ENCODE measurements at regions not wholly inside any gene's neighbourhood (a gene's known extent, or its start where the extent isn't known, plus 50 kb on each side); places are given as distances from the start of the nearest gene placed in this dataset.

- DNase-seq (ENCODE audit: low read depth), result no peak
- no peak overlapping the region for H3K4me3 ChIP-seq (ENCODE audit: low read depth, low read length)
- no peak for TF ChIP-seq CTCF (IDR thresholded peaks at IDR 0.05; ENCODE audit: control insufficient read depth, extremely low read depth, insufficient read depth)
Observed at GRCh38 chr13:22655106-22655852, 525.5 kb upstream of the SGCG start.

GRCh38 chr13:22662771-22663170, 518.0 kb upstream of the SGCG start:
- TF ChIP-seq CTCF (IDR thresholded peaks at IDR 0.05; ENCODE audit: control insufficient read depth, extremely low read depth, insufficient read depth), result no peak
- DNase-seq (ENCODE audit: low read depth), result no peak
- no peak overlapping the region for H3K4me3 ChIP-seq (ENCODE audit: low read depth, low read length)

- DNase-seq (ENCODE audit: low read depth), result peak; percentile 74
- TF ChIP-seq CTCF (IDR thresholded peaks at IDR 0.05; ENCODE audit: control insufficient read depth, extremely low read depth, insufficient read depth), result no peak
- H3K4me3 ChIP-seq (ENCODE audit: low read depth, low read length), result no peak overlapping the region
Observed at GRCh38 chr13:22665506-22665905, 515.3 kb upstream of the SGCG start.

GRCh38 chr13:22690756-22691155, 490.0 kb upstream of the SGCG start:
- no peak for DNase-seq (ENCODE audit: low read depth)
- no peak for TF ChIP-seq CTCF (IDR thresholded peaks at IDR 0.05; ENCODE audit: control insufficient read depth, extremely low read depth, insufficient read depth)

GRCh38 chr13:22693691-22694090, 487.1 kb upstream of the SGCG start:
- DNase-seq (ENCODE audit: low read depth), result no peak
- no peak for TF ChIP-seq CTCF (IDR thresholded peaks at IDR 0.05; ENCODE audit: control insufficient read depth, extremely low read depth, insufficient read depth)
- no peak overlapping the region for H3K4me3 ChIP-seq (ENCODE audit: low read depth, low read length)

More at GRCh38 chr13:22690756-22691155, 490.0 kb upstream of the SGCG start:
- H3K4me3 ChIP-seq (ENCODE audit: low read depth, low read length), result no peak overlapping the region

GRCh38 chr13:22696433-22696832, 484.3 kb upstream of the SGCG start:
- H3K4me3 ChIP-seq (ENCODE audit: low read depth, low read length), result no peak overlapping the region
- no peak for DNase-seq (ENCODE audit: low read depth)
- no peak for TF ChIP-seq CTCF (IDR thresholded peaks at IDR 0.05; ENCODE audit: control insufficient read depth, extremely low read depth, insufficient read depth)

GRCh38 chr13:22698467-22698866, 482.3 kb upstream of the SGCG start:
- no peak for TF ChIP-seq CTCF (IDR thresholded peaks at IDR 0.05; ENCODE audit: control insufficient read depth, extremely low read depth, insufficient read depth)
- H3K4me3 ChIP-seq (ENCODE audit: low read depth, low read length), result no peak overlapping the region
- DNase-seq (ENCODE audit: low read depth), result no peak
